ENCODE measurements at regions not wholly inside any gene's neighbourhood (a gene's known extent, or its start where the extent isn't known, plus 50 kb on each side); places are given as distances from the start of the nearest gene placed in this dataset.

- no peak for DNase-seq (ENCODE audit: extremely low spot score)
- POLR2A ChIA-PET = no interaction called here
- TF ChIP-seq ELF4 (IDR thresholded peaks at IDR 0.05) = no peak
- no peak for TF ChIP-seq PKNOX1 (IDR thresholded peaks at IDR 0.05)
- no peak for TF ChIP-seq FOXA1 (IDR thresholded peaks at IDR 0.05)
- TF ChIP-seq NFRKB (IDR thresholded peaks at IDR 0.05) = no peak
- TF ChIP-seq FOXM1 (IDR thresholded peaks at IDR 0.05; ENCODE audit: borderline replicate concordance) = no peak
- TF ChIP-seq FOXK2 (IDR thresholded peaks at IDR 0.05) = no peak
- CTCF ChIA-PET = interaction anchor here (0.6 kb wide), 1 partner anchor 15 kb away, joined by 4 read pairs; no protein-coding TSS in a partner anchor
These were observed 58.3 kb upstream of the KDM7A start for GRCh38 chr7:140235114-140235513.

- CTCF ChIA-PET = interaction anchor here (0.6 kb wide), 1 partner anchor 165 kb away, joined by 3 read pairs; no protein-coding TSS in a partner anchor
These were observed 56.5 kb upstream of the KDM7A start for GRCh38 chr7:140232957-140233917.

GRCh38 chr7:140231771-140232491 lies 55.1 kb upstream of the KDM7A start:
- ChIA-PET POLR2A (no interaction called here), CTCF (no interaction called here)
- DNase-seq (ENCODE audit: extremely low spot score) = no peak
- TF ChIP-seq L3MBTL2 (conservative IDR thresholded peaks at IDR 0.05) (peak; percentile 79), FOXM1 (IDR thresholded peaks at IDR 0.05; ENCODE audit: borderline replicate concordance) (no peak)

More at GRCh38 chr7:140232957-140233917, 56.5 kb upstream of the KDM7A start:
- DNase-seq (ENCODE audit: extremely low spot score) = no peak
- no peak for TF ChIP-seq CTBP1 (IDR thresholded peaks at IDR 0.05; ENCODE audit: borderline replicate concordance)
- TF ChIP-seq NFRKB (IDR thresholded peaks at IDR 0.05) = no peak
- TF ChIP-seq LEF1 (IDR thresholded peaks at IDR 0.05; ENCODE audit: borderline replicate concordance) = no peak
- POLR2A ChIA-PET = interaction anchor here (1.1 kb wide), 1 partner anchor 56 kb away, joined by 3 read pairs; the partner anchor contains the start of gene KDM7A

- peak; percentile 88 for DNase-seq (ENCODE audit: extremely low spot score)
- CTCF ChIA-PET = no interaction called here
- TF ChIP-seq L3MBTL2 (conservative IDR thresholded peaks at IDR 0.05) = peak; percentile 65
- no peak for TF ChIP-seq NFRKB (IDR thresholded peaks at IDR 0.05)
- no peak for TF ChIP-seq SUZ12 (IDR thresholded peaks at IDR 0.05)
- TF ChIP-seq ARNT (IDR thresholded peaks at IDR 0.05) = no peak
- TF ChIP-seq ZNF384 (IDR thresholded peaks at IDR 0.05) = no peak
- TF ChIP-seq PKNOX1 (IDR thresholded peaks at IDR 0.05) = peak; percentile 92
- TF ChIP-seq SP1 (IDR thresholded peaks at IDR 0.05) = no peak
- TF ChIP-seq ELF4 (IDR thresholded peaks at IDR 0.05) = no peak
- POLR2A ChIA-PET = interaction anchor here (0.5 kb wide), 1 partner anchor 13 kb away, joined by 3 read pairs; no protein-coding TSS in a partner anchor
These were observed 54.3 kb upstream of the KDM7A start for GRCh38 chr7:140230861-140231770.

GRCh38 chr7:140230516-140230860 lies 53.7 kb upstream of the KDM7A start:
- no peak for TF ChIP-seq CTBP1 (IDR thresholded peaks at IDR 0.05; ENCODE audit: borderline replicate concordance)
- ChIA-PET POLR2A (interaction anchor here (0.5 kb wide), 1 partner anchor 14 kb away, joined by 3 read pairs; no protein-coding TSS in a partner anchor), CTCF (no interaction called here)
- no peak for DNase-seq (ENCODE audit: extremely low spot score)

GRCh38 chr7:140229591-140230515 lies 53.1 kb upstream of the KDM7A start:
- ChIA-PET CTCF (interaction anchor here (0.9 kb wide), 1 partner anchor 13 kb away, joined by 4 read pairs; no protein-coding TSS in a partner anchor), POLR2A (no interaction called here)
- TF ChIP-seq ARNT (IDR thresholded peaks at IDR 0.05) = no peak
- TF ChIP-seq NFRKB (IDR thresholded peaks at IDR 0.05) = no peak
- TF ChIP-seq ELF4 (IDR thresholded peaks at IDR 0.05) = no peak
- DNase-seq (ENCODE audit: extremely low spot score) = no peak

- TF ChIP-seq SP1 (IDR thresholded peaks at IDR 0.05) = no peak
- TF ChIP-seq BHLHE40 (IDR thresholded peaks at IDR 0.05; ENCODE audit: borderline replicate concordance) = no peak
- TF ChIP-seq FOXK2 (IDR thresholded peaks at IDR 0.05) = no peak
- TF ChIP-seq NFRKB (IDR thresholded peaks at IDR 0.05) = no peak
- no peak for TF ChIP-seq LEF1 (IDR thresholded peaks at IDR 0.05; ENCODE audit: borderline replicate concordance)
- no peak for TF ChIP-seq CTBP1 (IDR thresholded peaks at IDR 0.05; ENCODE audit: borderline replicate concordance)
- TF ChIP-seq FOXM1 (IDR thresholded peaks at IDR 0.05; ENCODE audit: borderline replicate concordance) = no peak
- TF ChIP-seq SUZ12 (IDR thresholded peaks at IDR 0.05) = no peak
- no peak for TF ChIP-seq PKNOX1 (IDR thresholded peaks at IDR 0.05)
- no peak for TF ChIP-seq L3MBTL2 (conservative IDR thresholded peaks at IDR 0.05)
- TF ChIP-seq ZNF384 (IDR thresholded peaks at IDR 0.05) = no peak
- TF ChIP-seq ARNT (IDR thresholded peaks at IDR 0.05) = no peak
- no peak for TF ChIP-seq FOXA1 (IDR thresholded peaks at IDR 0.05)
- DNase-seq (ENCODE audit: extremely low spot score) = no peak
- POLR2A ChIA-PET = no interaction called here
- CTCF ChIA-PET = interaction anchor here (0.9 kb wide), 1 partner anchor 12 kb away, joined by 4 read pairs; no protein-coding TSS in a partner anchor
These were observed 52.3 kb upstream of the KDM7A start for GRCh38 chr7:140229101-140229525.
